HEK293 (cell line): ENCODE measurements at regions not wholly inside any gene's neighbourhood (a gene's known extent, or its start where the extent isn't known, plus 50 kb on each side); places are given as distances from the start of the nearest gene placed in this dataset.

Source experiments
- CTCF ChIA-PET: fragments of 350-600 bp; formaldehyde crosslinking; extraction: SDS; loops from one replicate; lab custom pipeline; 2021; ENCODE audit warnings: antibody characterized with exemption; lab: Yijun Ruan, JAX
- POLR2A ChIA-PET: fragments of 300-600 bp; formaldehyde crosslinking; extraction: SDS; loops from one replicate; lab custom pipeline; 2020; ENCODE audit warnings: antibody characterized with exemption, inconsistent platforms; lab: Yijun Ruan, JAX
- H3K27ac ChIP-seq: fragments of 200-500 bp; sonication (Bioruptor generic); 2 replicates; pipeline ENCODE4 v1.5.1; 2014; ENCODE audit warnings: low read depth, low read length, control low read depth, inconsistent platforms; ENCODE audit errors: extremely low read depth
- H3K36me3 ChIP-seq, 2 experiments: fragments of 200-500 bp in 1 of 2; sonication (Bioruptor generic) in 1 of 2; 1 replicate in 1 of 2; 2 replicates in 1 of 2; pipeline ENCODE4 v1.5.1; 2014 to 2017; ENCODE audit warnings: inconsistent platforms in 2 of 2, low read length in 2 of 2; ENCODE audit not compliant: control insufficient read depth in 2 of 2, insufficient read depth in 1 of 2
- H3K4me1 ChIP-seq: fragments of 200-500 bp; sonication (Bioruptor generic); 2 replicates; pipeline ENCODE4 v1.5.1; 2014; ENCODE audit warnings: mild to moderate bottlenecking, low read length, inconsistent platforms; ENCODE audit not compliant: control insufficient read depth, insufficient read depth
- H3K4me3 ChIP-seq: 2 replicates; pipeline ENCODE4 v1.5.1; 2011; ENCODE audit warnings: low read depth, mild to moderate bottlenecking, control low read depth, low read length, moderate library complexity
- H3K9me3 ChIP-seq: fragments of 200-500 bp; sonication (Bioruptor generic); 2 replicates; pipeline ENCODE4 v1.5.1; 2014; ENCODE audit warnings: low read depth, low read length, inconsistent platforms; ENCODE audit not compliant: control insufficient read depth, insufficient read depth
- BCL6B ChIP-seq: fragments of 450-650 bp; formaldehyde crosslinking; IDR thresholded peaks from 2 replicates; pipeline ENCODE4 v1.5.1; 2017; ENCODE audit warnings: missing biosample characterization, missing genetic modification characterization
- GLI4 ChIP-seq: fragments of 450-650 bp; formaldehyde crosslinking; IDR thresholded peaks from 2 replicates; pipeline ENCODE4 v1.5.1; 2016; ENCODE audit warnings: missing biosample characterization, missing genetic modification characterization
- HIC1 ChIP-seq: fragments of 450-650 bp; formaldehyde crosslinking; IDR thresholded peaks from 2 replicates; pipeline ENCODE4 v1.5.1; 2016; ENCODE audit warnings: missing biosample characterization, missing genetic modification characterization
- HOXD13 ChIP-seq: sonication (generic); formaldehyde crosslinking; IDR thresholded peaks from 2 replicates; pipeline ENCODE4 v1.8.0; 2022; ENCODE audit warnings: missing genetic modification reagents, borderline replicate concordance
- KLF16 ChIP-seq: fragments of 450-650 bp; formaldehyde crosslinking; IDR thresholded peaks from 2 replicates; pipeline ENCODE4 v1.5.1; 2017; ENCODE audit warnings: missing biosample characterization, missing genetic modification characterization
- RBAK ChIP-seq: fragments of 450-650 bp; formaldehyde crosslinking; IDR thresholded peaks from 2 replicates; pipeline ENCODE4 v1.5.1; 2016; ENCODE audit warnings: missing biosample characterization, missing genetic modification characterization
- TCF7L2 ChIP-seq: IDR thresholded peaks from 2 replicates; pipeline ENCODE4 v1.6.1; 2011; ENCODE audit warnings: low read depth, mild to moderate bottlenecking, inconsistent platforms, low read length, moderate library complexity, borderline replicate concordance
- ZNF112 ChIP-seq: fragments of 450-650 bp; formaldehyde crosslinking; IDR thresholded peaks from 2 replicates; pipeline ENCODE4 v1.5.0; 2017; ENCODE audit warnings: missing biosample characterization, missing genetic modification characterization
- ZNF121 ChIP-seq: fragments of 450-650 bp; formaldehyde crosslinking; IDR thresholded peaks from 2 replicates; pipeline ENCODE4 v1.5.1; 2016; ENCODE audit warnings: missing biosample characterization, missing genetic modification characterization
- ZNF140 ChIP-seq: fragments of 450-650 bp; formaldehyde crosslinking; IDR thresholded peaks from 2 replicates; pipeline ENCODE4 v1.5.1; 2016; ENCODE audit warnings: missing biosample characterization, missing genetic modification characterization
- ZNF146 ChIP-seq: fragments of 450-650 bp; formaldehyde crosslinking; IDR thresholded peaks from 2 replicates; pipeline ENCODE4 v1.5.1; 2016; ENCODE audit warnings: missing biosample characterization, missing genetic modification characterization
- ZNF221 ChIP-seq: fragments of 450-650 bp; formaldehyde crosslinking; IDR thresholded peaks from 2 replicates; pipeline ENCODE4 v1.5.1; 2017; ENCODE audit warnings: missing biosample characterization, missing genetic modification characterization, borderline replicate concordance
- ZNF223 ChIP-seq: fragments of 450-650 bp; formaldehyde crosslinking; IDR thresholded peaks from 2 replicates; pipeline ENCODE4 v1.5.1; 2016; ENCODE audit warnings: missing biosample characterization, missing genetic modification characterization
- ZNF274 ChIP-seq, 2 experiments: fragments of 200-500 bp in 1 of 2; fragments of 450-650 bp in 1 of 2; sonication (Bioruptor generic) in 1 of 2; formaldehyde crosslinking in 1 of 2; IDR thresholded peaks; 2 replicates each; pipeline versions ENCODE4 v1.5.1 to v1.6.1; 2014 to 2016; ENCODE audit warnings: borderline replicate concordance in 1 of 2, inconsistent platforms in 1 of 2, low read length in 1 of 2, missing biosample characterization in 1 of 2, missing genetic modification characterization in 1 of 2
- ZNF341 ChIP-seq: fragments of 450-650 bp; formaldehyde crosslinking; IDR thresholded peaks from 2 replicates; pipeline ENCODE4; 2016; ENCODE audit warnings: low read depth, missing biosample characterization, missing genetic modification characterization
- ZNF354C ChIP-seq: fragments of 450-650 bp; formaldehyde crosslinking; IDR thresholded peaks from 2 replicates; pipeline ENCODE4 v1.5.1; 2016; ENCODE audit warnings: missing biosample characterization, missing genetic modification characterization, low read depth, borderline replicate concordance
- ZNF394 ChIP-seq: fragments of 450-650 bp; formaldehyde crosslinking; IDR thresholded peaks from 2 replicates; pipeline ENCODE4 v1.5.1; 2016; ENCODE audit warnings: missing biosample characterization, missing genetic modification characterization, mild to moderate bottlenecking, moderate library complexity, borderline replicate concordance
- ZNF449 ChIP-seq: fragments of 450-650 bp; formaldehyde crosslinking; IDR thresholded peaks from 2 replicates; pipeline ENCODE4 v1.5.1; 2017; ENCODE audit warnings: missing biosample characterization, mild to moderate bottlenecking, missing genetic modification characterization, moderate library complexity
- ZNF548 ChIP-seq: fragments of 450-650 bp; formaldehyde crosslinking; IDR thresholded peaks from 2 replicates; pipeline ENCODE4 v1.5.1; 2016; ENCODE audit warnings: missing biosample characterization, missing genetic modification characterization
- ZNF701 ChIP-seq: fragments of 450-650 bp; formaldehyde crosslinking; IDR thresholded peaks from 2 replicates; pipeline ENCODE4 v1.5.1; 2016; ENCODE audit warnings: missing biosample characterization, missing genetic modification characterization
- ZNF704 ChIP-seq: fragments of 450-650 bp; formaldehyde crosslinking; IDR thresholded peaks from 2 replicates; pipeline ENCODE4 v1.5.1; 2016; ENCODE audit warnings: missing biosample characterization, missing genetic modification characterization
- ZNF837 ChIP-seq: fragments of 450-650 bp; formaldehyde crosslinking; IDR thresholded peaks from 2 replicates; pipeline ENCODE4 v1.5.1; 2016; ENCODE audit warnings: missing biosample characterization, missing genetic modification characterization
- TF ChIP-seq, protein P1 (sequence below): fragments of 450-650 bp; formaldehyde crosslinking; IDR thresholded peaks from 2 replicates; pipeline ENCODE4 v1.5.1; 2017; ENCODE audit warnings: missing biosample characterization, missing genetic modification characterization

DNA sequence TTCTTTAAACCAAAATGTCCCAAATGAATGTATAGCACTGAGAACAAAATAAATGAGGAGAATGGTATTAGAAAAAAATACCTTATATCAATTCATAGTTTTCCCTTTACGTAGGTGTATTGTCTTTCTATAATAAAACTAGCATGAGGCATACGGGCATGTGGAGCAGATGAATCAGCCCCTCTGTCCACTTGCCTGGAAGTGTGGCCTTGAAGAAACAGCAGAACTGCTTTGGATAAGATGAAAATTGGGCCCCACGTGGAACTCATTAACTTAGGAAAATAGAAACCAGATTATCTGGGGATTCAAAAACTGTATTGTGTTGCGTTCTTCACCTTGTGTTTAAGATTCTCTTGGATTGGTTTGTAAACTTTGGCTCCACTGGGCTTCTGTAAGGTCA is 356.8 kb upstream of the B3GALT2 start:
- Histone ChIP-seq H3K4me1 (no peaks in the 10 kb centered on the region), H3K27ac (no peak overlapping the region), H3K4me3 (no peak overlapping the region), H3K9me3 (no peaks in the 10 kb centered on the region), H3K36me3 (no peaks in the 10 kb centered on the region)
- CTCF ChIA-PET: no interaction called here
- POLR2A ChIA-PET: no interaction called here
- TF ChIP-seq ZNF548 (tag by site-specific recombination): no peak
- TF ChIP-seq ZNF837 (tag by site-specific recombination): no peak
- no peak for TF ChIP-seq ZNF112 (tag by site-specific recombination)
- no peak for TF ChIP-seq KLF16 (tag by site-specific recombination)
- no peak for TF ChIP-seq ZNF121 (tag by site-specific recombination)
- no peak for TF ChIP-seq ZNF221
- TF ChIP-seq RBAK (tag by site-specific recombination): no peak
- TF ChIP-seq HIC1 (tag by site-specific recombination): no peak
- no peak for TF ChIP-seq TCF7L2
- no peak for TF ChIP-seq BCL6B (tag by site-specific recombination)
- TF ChIP-seq ZNF140 (tag by site-specific recombination): no peak
- no peak for TF ChIP-seq ZNF394

GRCh38 chr1:193542690-193543089 is 356.3 kb upstream of the B3GALT2 start:
- ChIA-PET CTCF (no interaction called here), POLR2A (no interaction called here)
- Histone ChIP-seq H3K4me3 (no peak overlapping the region), H3K9me3 (no peaks in the 10 kb centered on the region), H3K27ac (no peak overlapping the region), H3K4me1 (no peaks in the 10 kb centered on the region), H3K36me3 (no peaks in the 10 kb centered on the region)
- TF ChIP-seq ZNF146 (no peak), ZNF449 (tag by site-specific recombination) (no peak), HOXD13 (CRISPR knock-in tag) (no peak), ZNF341 (tag by site-specific recombination) (no peak), ZNF223 (no peak), TCF7L2 (no peak), ZNF354C (tag by site-specific recombination) (no peak), ZNF704 (tag by site-specific recombination) (no peak), GLI4 (tag by site-specific recombination) (no peak), ZNF701 (tag by site-specific recombination) (no peak), ZNF274 (IDR thresholded peaks at IDR 0.05; ENCODE audit: low read length) (no peak), ZNF274 (tag by site-specific recombination; IDR thresholded peaks at IDR 0.05; ENCODE audit: borderline replicate concordance) (no peak)
- TF ChIP-seq, protein P1, sequence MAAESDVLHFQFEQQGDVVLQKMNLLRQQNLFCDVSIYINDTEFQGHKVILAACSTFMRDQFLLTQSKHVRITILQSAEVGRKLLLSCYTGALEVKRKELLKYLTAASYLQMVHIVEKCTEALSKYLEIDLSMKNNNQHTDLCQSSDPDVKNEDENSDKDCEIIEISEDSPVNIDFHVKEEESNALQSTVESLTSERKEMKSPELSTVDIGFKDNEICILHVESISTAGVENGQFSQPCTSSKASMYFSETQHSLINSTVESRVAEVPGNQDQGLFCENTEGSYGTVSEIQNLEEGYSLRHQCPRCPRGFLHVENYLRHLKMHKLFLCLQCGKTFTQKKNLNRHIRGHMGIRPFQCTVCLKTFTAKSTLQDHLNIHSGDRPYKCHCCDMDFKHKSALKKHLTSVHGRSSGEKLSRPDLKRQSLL (tag by site-specific recombination): no peak
